GM19463 (cell line): ENCODE measurements at regions not wholly inside any gene's neighbourhood (a gene's known extent, or its start where the extent isn't known, plus 50 kb on each side); places are given as distances from the start of the nearest gene placed in this dataset.
"Not testable (repeated sequence)": the region's sequence is repeated elsewhere in the genome, so short reads cannot be mapped to it uniquely, and the experiment has no call there.

Source experiments
- ATAC-seq: cut with Tn5 transposase; IDR thresholded peaks from one replicate; pipeline ENCODE4 v1.9.1; 2021; ENCODE audit warnings: mild to moderate bottlenecking, moderate library complexity; ENCODE audit not compliant: unreplicated experiment

DNA sequence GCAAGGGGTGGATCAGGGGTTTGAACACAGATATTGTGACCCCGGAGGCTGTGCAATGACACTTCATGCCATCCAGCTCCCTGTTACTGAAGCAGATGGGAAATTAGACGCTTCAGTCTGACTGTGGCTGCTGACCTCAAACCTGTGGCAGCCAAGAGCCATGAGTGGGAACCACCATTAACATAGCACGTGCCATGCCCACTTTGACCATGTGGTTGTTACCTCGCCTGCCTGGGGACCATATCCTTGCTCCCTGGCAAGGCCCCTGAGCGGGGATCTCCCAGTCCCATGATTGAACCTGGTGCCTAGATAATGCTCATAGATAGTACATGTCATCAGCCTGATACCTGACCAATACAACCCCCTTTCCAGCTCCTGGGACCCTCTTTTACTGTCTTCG lies 68.9 kb downstream of the CYP26B1 start:
- no peak for ATAC-seq

DNA sequence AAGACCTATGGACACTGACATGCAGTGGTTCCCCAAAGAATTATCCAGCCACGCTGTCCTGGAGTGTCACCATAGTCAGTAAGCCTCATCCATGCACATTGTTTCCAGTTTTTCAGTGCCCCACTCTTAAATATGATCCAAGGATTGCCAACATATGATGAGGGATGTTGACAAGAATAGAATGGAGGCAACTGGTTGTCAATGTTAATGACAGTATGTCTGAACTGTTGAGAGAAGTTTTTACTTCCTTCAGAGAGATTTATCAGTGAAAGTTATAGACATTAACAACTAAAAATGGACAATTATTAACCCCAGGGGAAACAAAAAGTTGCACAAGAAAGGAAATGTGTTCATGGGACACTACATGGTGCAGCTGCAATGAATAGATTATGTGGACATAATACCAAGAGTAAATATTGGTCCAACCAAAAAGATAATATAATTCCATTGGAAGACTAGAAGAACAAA lies 69.9 kb downstream of the CYP26B1 start:
- ATAC-seq: no peak

DNA sequence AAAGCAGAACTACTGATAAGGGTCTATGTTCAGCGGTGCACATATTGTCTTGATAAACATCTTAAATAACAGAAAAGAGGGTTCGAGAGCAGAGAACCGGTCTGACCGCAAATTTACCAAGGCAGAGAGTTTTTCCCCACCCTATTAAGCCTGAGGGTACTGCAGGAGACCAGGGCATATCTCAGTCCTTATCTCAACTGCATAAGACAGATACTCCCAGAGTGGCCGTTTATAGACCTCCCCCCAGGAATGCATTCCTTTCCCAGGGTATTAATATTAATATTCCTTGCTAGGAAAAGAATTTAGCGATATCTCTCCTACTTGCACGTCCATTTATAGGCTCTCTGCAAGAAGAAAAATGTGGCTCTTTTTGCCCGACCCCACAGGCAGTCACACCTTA lies 74.3 kb downstream of the CYP26B1 start:
- ATAC-seq: not testable (repeated sequence)

DNA sequence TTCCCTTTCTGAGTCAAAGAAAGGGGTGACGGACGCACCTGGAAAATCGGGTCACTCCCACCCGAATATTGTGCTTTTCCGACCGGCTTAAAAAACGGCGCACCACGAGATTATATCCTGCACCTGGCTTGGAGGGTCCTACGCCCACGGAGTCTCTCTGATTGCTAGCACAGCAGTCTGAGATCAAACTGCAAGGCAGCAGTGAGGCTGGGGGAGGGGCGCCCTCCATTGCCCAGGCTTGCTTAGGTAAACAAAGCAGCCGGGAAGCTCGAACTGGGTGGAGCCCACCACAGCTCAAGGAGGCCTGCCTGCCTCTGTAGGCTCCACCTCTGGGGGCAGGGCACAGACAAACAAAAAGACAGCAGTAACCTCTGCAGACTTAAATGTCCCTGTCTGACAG lies 83.5 kb downstream of the CYP26B1 start:
- ATAC-seq: not testable (repeated sequence)

DNA sequence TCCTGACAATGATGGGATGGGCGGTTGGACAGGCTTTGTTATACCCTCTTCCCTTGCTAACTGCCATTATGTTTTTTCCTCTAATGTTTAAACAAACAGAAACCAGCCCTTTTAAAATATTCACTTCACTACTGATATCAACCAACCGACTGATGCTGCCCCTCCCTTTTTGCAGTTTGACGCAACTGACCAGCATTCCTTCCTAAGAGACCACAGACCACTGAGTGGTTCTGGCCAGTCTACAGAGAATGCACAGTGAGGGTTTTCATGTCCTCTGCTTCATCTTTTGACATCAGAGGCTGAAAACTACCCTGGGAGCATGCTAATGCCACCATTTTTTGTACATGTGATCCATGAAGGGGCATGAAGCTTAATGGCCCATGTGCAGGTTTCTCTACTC lies 85.3 kb downstream of the CYP26B1 start:
- ATAC-seq: no peak

DNA sequence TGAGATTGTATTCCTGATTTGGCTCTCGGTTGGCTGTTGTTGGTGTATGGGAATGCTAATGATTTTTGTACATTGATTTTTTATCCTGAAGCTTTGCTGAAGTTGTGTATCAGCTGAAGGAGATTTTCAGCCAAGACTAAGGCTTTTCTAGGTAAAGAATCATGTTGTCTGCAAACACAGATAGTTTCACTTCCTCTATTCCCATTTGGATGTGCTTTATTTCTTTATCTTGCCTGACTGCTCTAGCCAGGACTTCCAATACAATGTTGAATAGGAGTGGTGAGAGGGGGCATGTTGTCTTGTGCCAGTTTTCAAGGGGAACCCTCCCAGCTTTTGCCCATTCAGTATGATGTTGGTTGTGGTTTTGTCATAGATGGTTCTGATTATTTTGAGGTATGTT lies 90.4 kb downstream of the CYP26B1 start:
- ATAC-seq: no peak

DNA sequence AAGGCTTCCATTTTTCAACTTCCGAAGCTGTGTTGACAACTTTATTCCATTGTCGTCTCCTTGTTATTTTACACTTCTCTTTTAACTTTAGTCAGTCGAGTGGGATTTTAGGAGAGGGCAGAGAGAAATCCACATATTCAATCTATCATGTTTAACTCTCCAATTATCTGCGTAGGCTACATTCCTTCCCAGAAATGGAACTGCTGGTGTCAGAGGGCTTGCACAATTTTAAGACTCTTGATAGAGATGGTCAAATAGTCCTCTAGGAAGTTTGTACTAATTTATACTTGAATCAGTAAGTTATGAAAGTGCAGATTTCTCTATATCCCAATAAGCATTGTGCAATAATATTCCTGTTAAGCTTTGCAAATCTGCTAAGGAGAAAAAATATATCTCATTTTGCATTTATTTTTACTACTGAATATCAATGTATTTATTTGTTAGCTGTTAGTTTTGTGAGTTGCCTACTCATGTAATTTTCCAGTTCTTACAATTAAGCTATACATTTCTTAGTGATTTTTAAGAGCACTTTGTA lies 95.6 kb downstream of the CYP26B1 start:
- ATAC-seq: no peak

DNA sequence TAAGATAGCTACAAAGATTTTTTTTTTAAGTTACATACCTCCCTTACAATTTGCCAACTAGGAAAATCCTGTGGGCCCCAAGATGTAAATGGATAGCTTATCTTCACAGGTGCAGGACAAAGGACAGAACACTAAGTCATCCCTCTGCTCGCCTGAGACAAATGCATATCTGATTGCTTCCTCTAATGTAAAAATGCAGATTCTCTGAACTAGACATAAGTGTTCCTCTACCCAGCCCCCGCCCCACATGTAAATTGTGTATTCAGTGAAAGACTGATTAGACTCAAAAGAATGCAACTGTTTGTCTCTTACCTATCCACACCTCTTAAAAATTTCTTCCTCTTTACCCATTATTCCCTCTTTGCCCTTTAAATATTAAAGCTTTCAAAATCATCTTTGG lies 96.5 kb downstream of the CYP26B1 start:
- ATAC-seq: no peak

DNA sequence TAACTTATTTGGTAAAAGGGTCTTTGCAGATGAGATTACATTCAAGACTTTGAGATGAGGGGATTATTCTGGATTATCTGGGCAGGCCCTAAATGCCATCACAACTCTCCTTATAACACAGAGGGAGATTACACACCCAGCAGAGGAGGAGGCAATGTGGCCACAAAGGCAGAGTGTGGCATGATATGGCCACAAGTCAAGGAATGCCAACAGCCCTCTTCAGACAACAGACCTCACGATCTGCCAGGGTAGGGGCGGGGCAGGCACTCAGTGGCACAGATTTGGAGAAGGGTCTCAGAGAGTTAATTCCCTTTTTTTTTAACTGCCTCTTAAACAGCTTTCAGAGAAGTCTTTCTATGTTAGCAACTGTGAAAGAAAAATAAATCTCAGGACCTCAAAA lies 96.9 kb downstream of the CYP26B1 start:
- ATAC-seq: no peak

DNA sequence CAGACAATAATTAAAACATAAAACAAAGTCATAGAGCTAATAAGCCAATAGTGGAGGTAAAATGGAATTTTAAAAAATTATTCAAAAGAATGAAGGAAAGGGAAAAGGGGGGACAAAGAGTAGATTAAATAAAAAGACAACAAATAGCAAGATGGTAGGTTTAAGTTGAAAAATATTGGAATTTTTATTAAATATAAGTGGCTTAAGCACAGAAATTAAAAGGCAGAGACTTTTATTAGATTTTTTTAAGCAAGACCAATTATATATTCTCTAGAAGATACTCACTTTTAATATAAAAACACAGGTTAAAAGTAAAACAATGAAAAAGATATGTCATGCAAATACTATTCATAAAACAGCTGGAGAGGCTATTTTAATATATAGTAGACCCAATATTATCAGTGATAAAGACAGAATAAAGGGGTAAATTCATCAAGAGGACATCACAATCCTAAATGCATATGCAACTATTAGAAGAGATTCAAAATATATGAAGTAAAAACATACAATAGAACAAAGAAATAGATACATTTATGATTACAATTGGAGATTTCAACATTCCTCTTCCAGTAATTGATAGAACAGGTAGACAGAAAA lies 98.7 kb downstream of the CYP26B1 start:
- ATAC-seq: no peak

DNA sequence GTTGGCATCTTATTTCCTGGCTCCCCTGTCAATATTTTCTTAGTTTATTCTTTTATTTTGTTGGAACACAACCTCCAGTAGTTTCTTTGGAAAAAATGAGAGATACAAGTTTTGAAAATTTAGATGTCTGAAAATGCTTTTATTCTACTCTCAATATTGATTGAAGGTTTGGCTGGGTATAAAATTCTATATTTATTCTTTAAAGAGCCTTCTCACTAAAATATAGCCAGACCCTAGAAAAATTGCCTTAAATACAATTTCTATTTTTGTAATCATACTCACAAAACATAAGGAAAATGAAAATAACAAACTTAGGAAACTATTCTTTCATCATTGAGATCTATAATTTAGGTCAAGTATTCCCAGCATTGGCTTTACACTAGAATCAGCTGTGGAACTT lies 103.7 kb downstream of the CYP26B1 start:
- ATAC-seq: no peak

DNA sequence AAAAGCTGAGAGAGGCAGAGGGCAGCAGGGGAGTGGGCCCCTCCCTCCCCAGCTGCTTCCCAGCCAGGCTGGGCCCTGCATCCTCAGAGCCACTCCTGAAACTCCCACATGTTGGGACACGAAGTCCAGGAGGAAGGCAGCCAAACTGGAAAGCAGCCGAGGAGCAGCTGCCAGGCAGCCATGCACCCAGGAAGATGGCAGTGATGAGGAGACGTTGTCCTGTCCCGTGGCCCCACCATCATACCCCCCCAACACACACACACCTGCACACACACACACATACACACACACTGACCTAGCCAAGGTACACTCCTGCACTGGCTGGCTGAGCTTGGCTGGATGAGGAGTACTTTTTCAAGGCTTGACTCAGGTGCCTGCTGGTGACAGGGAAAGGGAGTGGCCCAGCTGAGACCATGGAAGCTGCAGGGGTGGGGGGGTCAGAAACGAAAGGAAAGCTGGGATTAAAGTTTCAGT lies 106.0 kb downstream of the CYP26B1 start:
- ATAC-seq: no peak

DNA sequence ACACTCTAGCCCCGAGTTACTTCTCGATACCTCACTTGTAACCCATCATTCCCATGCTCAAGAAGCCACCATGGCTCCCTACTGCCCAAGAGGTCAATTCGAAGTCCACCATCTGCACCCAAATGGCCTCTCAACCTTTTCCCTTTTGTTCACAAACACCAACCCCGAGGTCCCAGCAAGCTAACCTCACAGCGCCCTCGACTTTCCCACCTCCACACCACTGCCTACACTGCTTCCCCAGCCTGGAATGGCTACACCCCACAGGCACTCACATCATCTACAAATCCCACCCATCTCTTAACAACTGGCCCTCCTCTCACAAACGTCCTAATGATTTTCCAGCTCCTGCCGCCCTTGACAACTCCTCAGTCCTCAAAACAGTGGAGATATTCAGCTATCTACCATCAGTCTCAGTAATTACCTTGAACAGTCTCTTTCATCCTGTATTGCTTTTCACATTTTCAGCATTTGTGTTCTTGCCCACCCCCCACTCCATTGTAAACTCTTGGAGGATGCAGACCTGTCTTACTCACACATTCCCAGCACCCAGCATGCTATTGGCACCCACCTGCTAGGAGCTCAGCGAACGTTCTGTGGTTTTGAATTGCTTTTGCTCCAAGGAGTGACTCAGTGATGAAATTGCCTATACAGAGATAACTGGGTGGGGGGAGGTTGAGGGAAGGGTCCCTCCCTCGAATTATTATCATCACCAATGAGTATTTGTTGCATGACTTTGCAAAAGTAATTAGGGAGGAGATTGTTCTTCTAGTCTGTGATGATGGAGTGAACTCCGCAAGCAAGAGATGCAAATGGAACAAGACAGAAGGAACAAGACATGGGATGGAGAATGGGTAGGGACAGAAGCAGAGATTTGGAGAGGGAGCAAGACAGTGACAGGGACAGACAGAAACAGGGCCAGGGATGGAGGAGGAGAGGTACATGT lies 106.8 kb downstream of the CYP26B1 start:
- ATAC-seq: no peak

DNA sequence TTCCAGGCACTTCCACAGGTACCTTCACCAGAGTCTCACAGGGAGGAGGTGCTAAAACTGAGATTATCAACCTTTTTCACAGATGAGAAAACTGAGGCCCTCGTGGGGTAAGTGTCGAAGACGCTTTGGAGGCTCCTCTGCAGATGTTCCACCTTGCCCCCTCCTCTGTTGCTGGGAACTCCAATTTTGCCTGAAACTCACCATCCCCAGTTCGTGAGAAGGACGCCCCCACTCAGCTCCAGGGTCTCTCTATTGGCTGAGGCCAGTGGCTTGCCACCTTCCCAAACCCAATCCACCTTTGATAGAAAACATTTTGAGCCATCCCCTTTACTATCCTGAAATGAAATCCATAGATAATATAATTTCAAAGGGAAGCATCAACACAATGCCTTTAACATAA lies 109.1 kb downstream of the CYP26B1 start:
- no peak for ATAC-seq

DNA sequence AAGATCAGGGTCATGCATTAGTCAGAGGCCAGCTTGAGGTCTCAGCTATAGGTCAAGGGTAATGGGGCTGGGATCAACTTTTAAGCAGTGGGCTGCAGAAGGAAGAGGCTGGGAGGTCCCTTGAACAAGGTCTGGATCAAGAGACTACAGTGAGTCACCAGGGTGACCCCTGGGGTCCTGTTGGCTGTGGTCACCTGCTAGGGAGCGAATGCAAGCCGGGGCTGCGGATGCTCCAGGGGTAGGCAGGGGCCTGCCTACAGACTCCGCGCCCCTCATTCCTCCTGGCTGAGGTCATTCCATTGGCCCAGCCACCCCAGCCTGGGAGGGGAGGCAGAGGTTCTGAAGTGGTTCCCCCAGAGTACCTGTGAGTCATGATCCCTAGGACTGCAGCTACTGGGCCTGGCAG lies 110.4 kb downstream of the CYP26B1 start:
- no peak for ATAC-seq

DNA sequence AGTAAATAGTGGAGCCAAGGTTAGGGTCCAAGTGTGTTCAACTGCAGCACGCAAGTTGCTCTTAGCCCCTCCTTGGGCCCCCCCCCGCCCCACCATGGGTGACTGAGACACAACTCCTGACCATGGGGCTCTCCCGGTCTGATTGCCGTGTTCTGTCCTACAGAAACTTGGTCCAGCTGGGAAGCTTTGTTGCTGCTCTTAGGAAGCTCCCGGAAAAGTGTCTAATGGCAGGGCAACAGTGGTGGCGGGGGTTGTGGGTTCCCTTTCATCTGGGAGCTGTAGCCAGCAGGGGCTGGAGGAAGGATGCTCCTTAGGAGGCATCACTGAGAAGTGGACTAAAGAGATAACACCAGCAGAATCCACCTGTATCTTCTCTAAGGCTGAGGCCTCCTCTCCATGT lies 111.1 kb downstream of the CYP26B1 start:
- ATAC-seq: no peak

DNA sequence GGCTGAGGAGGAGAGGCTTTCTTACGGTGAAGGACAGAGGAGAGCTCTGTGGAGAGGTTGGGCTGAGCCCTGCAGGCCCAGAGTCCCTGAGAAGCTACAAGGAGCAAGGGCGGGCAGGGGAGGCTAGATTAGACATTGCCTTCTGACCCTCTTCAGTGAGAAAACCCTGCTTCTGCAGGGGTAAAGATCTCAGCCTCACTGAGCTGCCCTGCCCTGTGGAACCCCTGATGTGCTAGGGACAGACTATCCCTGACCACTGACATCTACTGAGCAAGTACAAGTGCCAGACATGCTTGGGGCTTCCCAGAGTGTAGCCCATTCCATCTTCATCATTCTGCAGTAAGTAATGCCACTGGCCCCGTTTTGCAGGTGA lies 111.5 kb downstream of the CYP26B1 start:
- ATAC-seq: no peak

DNA sequence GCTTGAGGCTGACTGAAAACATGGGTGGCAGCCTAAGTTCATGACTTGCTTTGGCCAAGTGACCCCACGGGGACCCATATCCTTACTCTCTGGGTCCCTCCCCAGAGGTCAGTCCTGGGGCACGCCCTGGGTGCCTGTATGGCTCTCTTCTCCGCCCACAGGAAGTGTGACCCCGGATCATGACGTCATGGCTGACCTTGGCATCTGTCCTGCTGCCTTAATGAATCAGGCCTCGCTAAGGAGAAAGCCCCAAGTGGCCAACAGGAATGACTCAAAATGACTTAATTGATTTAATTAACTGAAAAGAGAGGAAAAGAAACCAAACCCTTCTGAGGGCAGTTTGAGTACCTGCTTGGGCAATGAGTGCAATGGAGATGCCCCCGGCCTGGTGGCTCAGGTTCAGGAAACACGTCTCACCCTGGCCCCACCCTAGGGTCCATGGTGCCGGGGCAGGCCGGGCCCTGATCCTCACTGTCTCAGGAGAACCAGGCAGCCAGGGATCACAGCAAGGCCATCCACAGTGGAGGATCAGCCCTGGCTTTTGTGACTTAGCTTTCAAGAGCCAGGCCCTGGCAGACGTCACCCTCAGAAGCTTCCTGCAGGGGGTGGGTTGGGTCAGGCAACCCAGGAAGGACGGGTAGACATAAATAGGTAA lies 112.0 kb downstream of the CYP26B1 start:
- no peak for ATAC-seq

DNA sequence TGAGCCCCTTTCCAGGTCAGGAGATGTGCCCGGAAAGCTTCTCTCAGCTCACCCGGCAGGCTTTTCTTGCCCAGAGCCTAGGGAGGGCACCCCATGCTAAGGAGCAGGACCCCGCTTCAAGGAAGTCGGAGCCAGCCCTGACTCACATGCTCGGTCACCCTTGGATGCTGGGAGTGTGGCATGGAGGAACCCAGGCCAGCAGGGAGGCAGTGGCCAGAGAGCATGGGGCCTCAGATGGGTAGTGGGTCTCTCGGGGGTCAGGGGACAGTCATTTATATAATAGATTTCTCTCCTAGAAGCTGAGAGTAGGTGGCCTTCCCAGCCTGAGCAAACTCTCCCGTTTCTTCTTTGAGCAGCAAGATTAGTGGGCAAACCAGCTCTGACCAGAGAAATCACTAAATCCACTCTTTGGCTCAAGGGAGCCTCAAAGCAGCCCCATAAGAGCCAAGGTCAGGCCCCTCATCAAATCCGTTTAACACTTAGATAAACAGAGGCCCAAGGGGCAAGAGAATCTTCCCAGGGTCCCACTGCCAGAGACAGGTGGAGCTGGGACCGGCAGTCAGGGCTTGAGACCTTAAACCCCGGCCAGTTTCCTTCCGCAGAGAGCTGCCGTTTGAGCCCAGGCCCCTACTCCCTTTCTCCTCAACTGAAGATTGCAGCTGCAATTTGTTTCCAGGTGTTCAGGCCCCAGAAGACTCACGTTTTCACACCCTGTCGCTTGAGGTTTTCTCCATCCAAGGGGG lies 113.1 kb downstream of the CYP26B1 start:
- ATAC-seq: no peak

DNA sequence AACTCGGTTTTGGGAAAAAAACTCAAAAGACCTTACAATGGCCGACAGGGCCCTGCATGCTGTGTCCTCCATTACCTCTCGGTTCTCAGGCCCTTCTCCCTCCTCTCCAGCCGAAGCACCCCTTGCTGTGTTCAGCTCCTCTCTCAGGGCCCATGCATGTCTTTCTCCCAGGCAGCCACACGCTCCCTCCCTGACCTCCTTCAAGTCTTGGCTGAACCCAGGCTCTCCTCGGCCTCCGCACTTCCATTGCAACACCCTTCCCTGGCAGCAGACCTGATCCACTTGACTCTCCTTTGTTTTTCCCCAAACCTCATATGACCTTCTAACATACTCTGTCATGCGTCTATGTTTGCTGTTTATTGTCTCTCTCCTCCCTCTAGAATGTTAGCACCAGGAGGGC lies 114.0 kb downstream of the CYP26B1 start:
- ATAC-seq: no peak
